ENCODE measurements at regions not wholly inside any gene's neighbourhood (a gene's known extent, or its start where the extent isn't known, plus 50 kb on each side); places are given as distances from the start of the nearest gene placed in this dataset.

- no peak for TF ChIP-seq CTCF (IDR thresholded peaks at IDR 0.05)
Measured at GRCh38 chr7:66423729-66424128, 205.0 kb upstream of the KCTD7 start.

GRCh38 chr7:66426332-66426731 lies 202.3 kb upstream of the KCTD7 start:
- Mint-ChIP-seq H3K27me3 (no peaks in the 10 kb centered on the region), H3K9me3 (no peaks in the 10 kb centered on the region), H3K4me3 (no peak overlapping the region), H3K27ac (no peak overlapping the region), H3K36me3 (ENCODE audit: low read depth) (peaks cover 4% of the 10 kb centered on the region), H3K4me1 (ENCODE audit: low read depth) (no peaks in the 10 kb centered on the region)
- ChIA-PET POLR2A (no interaction called here), CTCF (interaction anchor here (0.8 kb wide), 1 partner anchor 10 kb away, joined by 3 read pairs; no protein-coding TSS in a partner anchor)
- TF ChIP-seq CTCF (IDR thresholded peaks at IDR 0.05): no peak
- ATAC-seq: no peak
- intact Hi-C loops (cut with micrococcal nuclease): no loop called here
- DNase-seq: no peak

More at GRCh38 chr7:66423729-66424128, 205.0 kb upstream of the KCTD7 start:
- no peak overlapping the region for H3K27ac Mint-ChIP-seq
- H3K27me3 Mint-ChIP-seq: no peaks in the 10 kb centered on the region
- peaks cover 4% of the 10 kb centered on the region for H3K36me3 Mint-ChIP-seq (ENCODE audit: low read depth)
- CTCF ChIA-PET: no interaction called here
- no peak for DNase-seq
- no peaks in the 10 kb centered on the region for H3K4me1 Mint-ChIP-seq (ENCODE audit: low read depth)
- no peaks in the 10 kb centered on the region for H3K9me3 Mint-ChIP-seq
- intact Hi-C loops (cut with micrococcal nuclease): no loop called here
- no peak for ATAC-seq
- H3K4me3 Mint-ChIP-seq: no peak overlapping the region
- POLR2A ChIA-PET: no interaction called here

GRCh38 chr7:66426996-66427395 lies 201.7 kb upstream of the KCTD7 start:
- POLR2A ChIA-PET: no interaction called here
- Mint-ChIP-seq H3K4me3 (no peak overlapping the region), H3K4me1 (ENCODE audit: low read depth) (no peaks in the 10 kb centered on the region), H3K27me3 (no peaks in the 10 kb centered on the region), H3K27ac (no peak overlapping the region), H3K9me3 (no peaks in the 10 kb centered on the region), H3K36me3 (ENCODE audit: low read depth) (peaks cover 4% of the 10 kb centered on the region)
- DNase-seq (no peak), ATAC-seq (no peak)
- no peak for TF ChIP-seq CTCF (IDR thresholded peaks at IDR 0.05)
- CTCF ChIA-PET: no interaction called here
- intact Hi-C loops (cut with micrococcal nuclease): no loop called here

- Mint-ChIP-seq H3K4me1 (ENCODE audit: low read depth) (no peaks in the 10 kb centered on the region), H3K27me3 (no peaks in the 10 kb centered on the region), H3K27ac (no peak overlapping the region), H3K4me3 (no peak overlapping the region), H3K36me3 (ENCODE audit: low read depth) (peaks cover 4% of the 10 kb centered on the region), H3K9me3 (no peaks in the 10 kb centered on the region)
- ChIA-PET CTCF (interaction anchor here (0.9 kb wide), 1 partner anchor 14 kb away, joined by 4 read pairs; no protein-coding TSS in a partner anchor), POLR2A (no interaction called here)
- ATAC-seq (no peak), DNase-seq (no peak)
- intact Hi-C loops (cut with micrococcal nuclease): no loop called here
- TF ChIP-seq CTCF (IDR thresholded peaks at IDR 0.05): no peak
Measured at GRCh38 chr7:66427956-66428355, 200.7 kb upstream of the KCTD7 start.

GRCh38 chr7:66429498-66430163 lies 199.1 kb upstream of the KCTD7 start:
- Mint-ChIP-seq H3K36me3 (ENCODE audit: low read depth) (peaks cover 4% of the 10 kb centered on the region), H3K4me3 (no peak overlapping the region), H3K9me3 (no peaks in the 10 kb centered on the region), H3K4me1 (ENCODE audit: low read depth) (no peaks in the 10 kb centered on the region), H3K27ac (no peak overlapping the region), H3K27me3 (no peaks in the 10 kb centered on the region)
- ATAC-seq: no peak
- TF ChIP-seq CTCF (IDR thresholded peaks at IDR 0.05): no peak
- no peak for DNase-seq
- CTCF ChIA-PET: no interaction called here
- POLR2A ChIA-PET: no interaction called here
- intact Hi-C loops (cut with micrococcal nuclease): no loop called here

Measured in activated CD8-positive, alpha-beta T cell treated with anti-CD3 and anti-CD28 coated beads for 36 hours (primary cell).